ENCODE measurements at regions not wholly inside any gene's neighbourhood (a gene's known extent, or its start where the extent isn't known, plus 50 kb on each side); places are given as distances from the start of the nearest gene placed in this dataset.

GRCh38 chr6:63451238-63451637 lies 121.0 kb upstream of the LOC128125822 start:
- H3K27me3 ChIP-seq, result no peaks in the 10 kb centered on the region
- H3K9me3 ChIP-seq, result no peaks in the 10 kb centered on the region
- no peak for TF ChIP-seq POLR2A (IDR thresholded peaks at IDR 0.05)
- no peak for TF ChIP-seq CTCF (IDR thresholded peaks at IDR 0.05)
- H3K4me3 ChIP-seq, result no peak overlapping the region
- no peaks in the 10 kb centered on the region for H3K4me1 ChIP-seq
- no peaks in the 10 kb centered on the region for H3K36me3 ChIP-seq
- no peak for DNase-seq
- H3K27ac ChIP-seq, result no peak overlapping the region

GRCh38 chr6:63452125-63452524 lies 120.2 kb upstream of the LOC128125822 start:
- Histone ChIP-seq H3K27ac (no peak overlapping the region), H3K36me3 (no peaks in the 10 kb centered on the region), H3K9me3 (no peaks in the 10 kb centered on the region)

GRCh38 chr6:63456734-63457133 lies 115.5 kb upstream of the LOC128125822 start:
- no peaks in the 10 kb centered on the region for H3K9me3 ChIP-seq
- no peak overlapping the region for H3K27ac ChIP-seq

More at GRCh38 chr6:63452125-63452524, 120.2 kb upstream of the LOC128125822 start:
- DNase-seq, result no peak
- no peaks in the 10 kb centered on the region for H3K27me3 ChIP-seq
- no peak overlapping the region for H3K4me3 ChIP-seq
- TF ChIP-seq CTCF (IDR thresholded peaks at IDR 0.05) (no peak), POLR2A (IDR thresholded peaks at IDR 0.05) (no peak)
- H3K4me1 ChIP-seq, result no peaks in the 10 kb centered on the region

GRCh38 chr6:63458480-63459115 lies 113.7 kb upstream of the LOC128125822 start:
- DNase-seq, result no peak
- Histone ChIP-seq H3K27ac (no peak overlapping the region), H3K27me3 (no peaks in the 10 kb centered on the region), H3K36me3 (no peaks in the 10 kb centered on the region), H3K4me3 (no peak overlapping the region), H3K9me3 (no peaks in the 10 kb centered on the region), H3K4me1 (no peaks in the 10 kb centered on the region)
- TF ChIP-seq POLR2A (IDR thresholded peaks at IDR 0.05), result no peak
- no peak for TF ChIP-seq CTCF (IDR thresholded peaks at IDR 0.05)

More at GRCh38 chr6:63456734-63457133, 115.5 kb upstream of the LOC128125822 start:
- Histone ChIP-seq H3K36me3 (no peaks in the 10 kb centered on the region), H3K4me1 (no peaks in the 10 kb centered on the region), H3K27me3 (no peaks in the 10 kb centered on the region), H3K4me3 (no peak overlapping the region)
- DNase-seq, result no peak
- no peak for TF ChIP-seq POLR2A (IDR thresholded peaks at IDR 0.05)
- TF ChIP-seq CTCF (IDR thresholded peaks at IDR 0.05), result no peak

- no peaks in the 10 kb centered on the region for H3K9me3 ChIP-seq
- no peaks in the 10 kb centered on the region for H3K27me3 ChIP-seq
- H3K4me1 ChIP-seq, result no peaks in the 10 kb centered on the region
- H3K36me3 ChIP-seq, result no peaks in the 10 kb centered on the region
- no peak for DNase-seq
- TF ChIP-seq CTCF (IDR thresholded peaks at IDR 0.05) (no peak), POLR2A (IDR thresholded peaks at IDR 0.05) (no peak)
- no peak overlapping the region for H3K4me3 ChIP-seq
- H3K27ac ChIP-seq, result no peak overlapping the region
Measured at GRCh38 chr6:63459814-63460213, 112.5 kb upstream of the LOC128125822 start.

- no peak for DNase-seq
- Histone ChIP-seq H3K36me3 (no peaks in the 10 kb centered on the region), H3K4me1 (no peaks in the 10 kb centered on the region), H3K27ac (no peak overlapping the region), H3K9me3 (no peaks in the 10 kb centered on the region), H3K27me3 (no peaks in the 10 kb centered on the region), H3K4me3 (no peak overlapping the region)
- no peak for TF ChIP-seq POLR2A (IDR thresholded peaks at IDR 0.05)
Measured at GRCh38 chr6:63460971-63461370, 111.3 kb upstream of the LOC128125822 start.

Measured in Peyer's patch (tissue), 4 donors.